ENCODE measurements at regions not wholly inside any gene's neighbourhood (a gene's known extent, or its start where the extent isn't known, plus 50 kb on each side); places are given as distances from the start of the nearest gene placed in this dataset.

DNA sequence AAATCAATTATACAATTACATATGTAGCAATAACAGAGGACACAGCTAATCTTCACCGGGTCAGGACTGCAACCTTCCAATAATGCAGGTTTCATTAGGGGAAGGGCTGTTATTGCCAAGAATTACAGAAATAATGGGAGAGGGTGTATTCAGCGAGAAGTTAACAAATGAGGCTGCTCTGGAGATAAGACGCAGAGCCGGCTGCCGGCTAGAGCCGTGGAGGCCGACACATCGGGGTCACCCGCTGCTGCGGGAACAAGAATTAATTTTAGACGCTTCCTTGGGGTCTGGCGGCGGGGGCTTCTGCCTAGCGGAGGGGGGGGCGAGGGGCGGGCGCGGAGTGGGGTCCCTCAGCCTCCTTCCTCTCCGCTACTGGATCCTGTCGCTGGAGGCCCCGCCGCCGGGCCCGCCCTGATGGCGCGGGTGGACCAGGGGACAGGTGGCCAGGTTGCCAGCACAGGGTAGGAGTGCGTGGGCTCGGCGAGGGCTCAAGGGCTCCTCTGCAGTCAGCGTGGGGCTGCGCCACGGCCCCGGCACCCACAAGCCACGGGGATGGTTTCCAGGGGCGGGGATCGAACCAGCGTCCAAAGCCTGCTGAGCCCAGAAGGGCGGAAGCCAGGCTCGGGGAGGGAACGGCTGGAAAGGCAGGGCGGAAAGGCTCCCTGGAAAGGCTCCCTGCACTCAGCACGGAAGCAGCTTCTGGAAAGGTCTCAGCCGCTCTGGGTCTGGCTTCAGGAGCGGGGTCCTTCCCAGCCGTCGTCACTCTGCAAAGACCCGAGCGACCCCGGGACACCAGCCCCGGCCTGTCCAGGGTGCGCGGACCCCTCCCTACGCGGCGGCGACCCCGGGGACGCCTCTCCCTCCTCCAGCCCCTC lies 113.8 kb upstream of the NKX1-1 start:
- no peaks in the 10 kb centered on the region for H3K9me3 ChIP-seq (ENCODE audit: control insufficient read depth, low read length)
- ATAC-seq (peak in 1 of 2 donors; percentile 66), DNase-seq (peak in 1 of 3 donors; percentile 37)
- WGBS = 64% methylated on average over 58 of the region's 58 CpGs
- intact Hi-C loops (cut with DNase I) = no loop called here
- H3K4me3 ChIP-seq (ENCODE audit: low read length) = no peak overlapping the region
- no peak overlapping the region for H3K27ac ChIP-seq (ENCODE audit: low read length)
- H3K27me3 ChIP-seq (ENCODE audit: control insufficient read depth, insufficient read depth) = no peaks in the 10 kb centered on the region
- H3K4me1 ChIP-seq (ENCODE audit: control insufficient read depth, insufficient read depth, low read length) = no peaks in the 10 kb centered on the region

DNA sequence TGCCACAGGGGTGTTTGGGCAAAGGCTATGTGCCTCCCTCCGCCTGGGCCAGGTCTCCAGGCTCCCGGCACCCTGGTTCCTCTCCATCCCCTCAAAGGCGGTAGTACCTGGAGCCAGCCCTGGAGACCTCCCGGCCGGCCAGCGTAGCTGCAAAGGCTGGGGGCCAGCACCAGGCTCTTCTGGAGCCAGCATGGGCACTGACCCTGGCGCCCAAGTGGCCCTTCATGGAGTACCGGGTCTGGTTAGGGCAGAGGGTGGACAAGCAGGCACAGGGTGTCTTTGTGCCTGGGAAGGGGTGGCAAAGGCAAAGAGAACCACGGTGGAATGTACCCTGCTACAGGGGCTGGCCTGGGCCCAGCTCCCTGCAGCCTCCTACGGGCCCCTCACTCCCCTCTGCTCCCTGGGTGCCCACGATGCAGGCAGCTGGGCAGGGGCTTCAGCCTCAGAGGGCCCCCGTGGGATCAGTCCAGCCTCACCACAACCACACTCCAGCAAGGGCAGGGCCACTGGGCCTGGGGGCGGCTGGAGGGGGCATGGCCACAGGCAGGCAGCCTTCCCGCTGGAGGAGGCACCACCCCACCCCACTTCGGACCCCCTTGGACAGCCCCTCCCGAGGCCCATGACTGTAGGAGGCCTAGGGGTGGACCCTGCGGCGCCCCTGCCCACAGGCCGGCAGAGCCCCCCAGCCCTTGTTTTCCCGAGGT lies 112.9 kb upstream of the NKX1-1 start:
- Histone ChIP-seq H3K9me3 (ENCODE audit: control insufficient read depth, low read length) (no peaks in the 10 kb centered on the region), H3K4me1 (ENCODE audit: control insufficient read depth, insufficient read depth, low read length) (no peaks in the 10 kb centered on the region), H3K27ac (ENCODE audit: low read length) (no peak overlapping the region), H3K27me3 (ENCODE audit: control insufficient read depth, insufficient read depth) (no peaks in the 10 kb centered on the region), H3K4me3 (ENCODE audit: low read length) (no peak overlapping the region)
- peak in 1 of 3 donors; percentile 4 for DNase-seq
- intact Hi-C loops (cut with DNase I) = no loop called here
- 75% methylated on average over 20 of the region's 20 CpGs for WGBS
- ATAC-seq = no peak

DNA sequence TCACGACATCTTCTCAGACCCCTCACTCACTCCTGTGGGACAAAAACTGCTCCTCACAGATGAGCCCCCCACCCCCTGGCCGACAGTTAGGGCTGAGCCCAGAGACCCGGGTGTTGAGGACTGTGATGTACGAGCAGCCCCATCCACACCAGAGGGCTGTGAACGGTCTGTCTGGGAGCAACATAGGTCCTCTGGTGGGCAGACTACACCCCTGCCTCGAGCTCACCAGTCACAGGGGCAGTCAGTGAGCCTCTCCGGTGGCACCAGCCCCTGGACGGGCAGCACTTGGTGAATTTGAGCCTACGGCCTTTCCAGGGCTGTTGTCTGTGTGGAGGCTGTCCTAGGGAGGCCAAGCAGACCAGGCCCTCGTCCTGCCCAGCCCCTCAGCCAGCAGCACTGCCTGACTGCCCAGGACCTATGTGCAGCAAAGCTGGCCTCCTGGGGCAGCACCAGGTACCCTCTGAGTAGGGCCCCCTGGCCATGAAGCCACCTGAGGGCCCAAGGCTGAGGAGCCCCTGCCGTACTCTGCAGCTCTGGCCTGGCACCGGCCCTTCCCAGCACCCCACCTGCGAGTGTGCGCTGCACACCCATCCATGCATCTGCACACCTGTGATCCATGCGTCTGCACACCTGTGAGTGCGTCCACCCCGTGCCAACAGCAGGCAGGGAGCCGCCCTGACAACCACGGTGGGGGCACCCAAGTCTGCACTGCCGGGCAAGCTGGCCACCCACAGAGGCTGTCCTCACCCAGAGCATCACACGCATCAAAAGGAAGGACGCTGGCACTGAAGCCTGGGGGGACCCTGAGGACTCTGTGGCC lies 111.6 kb upstream of the NKX1-1 start:
- intact Hi-C loops (cut with DNase I) = no loop called here
- 79% methylated on average over 22 of the region's 22 CpGs for WGBS
- ATAC-seq (no peak), DNase-seq (no peak)
- Histone ChIP-seq H3K27ac (ENCODE audit: low read length) (no peak overlapping the region), H3K27me3 (ENCODE audit: control insufficient read depth, insufficient read depth) (no peaks in the 10 kb centered on the region), H3K4me1 (ENCODE audit: control insufficient read depth, insufficient read depth, low read length) (no peaks in the 10 kb centered on the region), H3K9me3 (ENCODE audit: control insufficient read depth, low read length) (no peaks in the 10 kb centered on the region), H3K4me3 (ENCODE audit: low read length) (no peak overlapping the region)

DNA sequence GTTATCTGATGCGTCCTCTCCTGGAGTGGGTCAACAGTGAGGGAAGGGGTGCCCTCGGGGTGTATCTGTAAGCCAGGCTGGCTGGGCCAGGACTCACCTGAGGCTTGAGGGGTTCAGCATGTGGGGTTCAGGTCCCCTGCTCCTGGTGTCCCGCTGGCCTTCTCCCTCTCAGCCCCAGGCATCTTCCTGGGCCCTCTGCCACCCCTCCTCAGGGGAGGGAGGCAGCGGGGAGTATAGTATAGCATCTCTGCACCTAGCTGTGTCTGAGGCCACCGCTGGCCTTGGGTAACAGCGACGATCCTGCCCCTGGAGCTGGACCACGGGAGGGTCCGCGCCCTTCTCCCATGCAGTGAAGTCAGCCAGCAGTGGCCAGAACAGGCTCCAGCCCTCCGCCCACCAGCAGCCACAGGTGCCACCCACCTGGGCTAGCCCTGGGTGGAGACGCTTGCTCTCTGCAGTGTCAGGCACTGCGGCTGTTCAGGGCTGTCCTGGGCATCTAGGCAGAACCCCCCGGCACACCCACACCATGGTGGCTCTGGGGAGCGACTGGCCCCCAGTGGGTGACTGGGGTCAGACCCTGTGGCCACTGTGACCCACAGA lies 110.7 kb upstream of the NKX1-1 start:
- Histone ChIP-seq H3K27ac (ENCODE audit: low read length) (no peak overlapping the region), H3K4me3 (ENCODE audit: low read length) (no peak overlapping the region), H3K27me3 (ENCODE audit: control insufficient read depth, insufficient read depth) (no peaks in the 10 kb centered on the region), H3K9me3 (ENCODE audit: control insufficient read depth, low read length) (no peaks in the 10 kb centered on the region), H3K4me1 (ENCODE audit: control insufficient read depth, insufficient read depth, low read length) (no peaks in the 10 kb centered on the region)
- intact Hi-C loops (cut with DNase I) = no loop called here
- ATAC-seq = no peak
- 79% methylated on average over 15 of the region's 15 CpGs for WGBS
- peak in 1 of 3 donors; percentile 4 for DNase-seq

DNA sequence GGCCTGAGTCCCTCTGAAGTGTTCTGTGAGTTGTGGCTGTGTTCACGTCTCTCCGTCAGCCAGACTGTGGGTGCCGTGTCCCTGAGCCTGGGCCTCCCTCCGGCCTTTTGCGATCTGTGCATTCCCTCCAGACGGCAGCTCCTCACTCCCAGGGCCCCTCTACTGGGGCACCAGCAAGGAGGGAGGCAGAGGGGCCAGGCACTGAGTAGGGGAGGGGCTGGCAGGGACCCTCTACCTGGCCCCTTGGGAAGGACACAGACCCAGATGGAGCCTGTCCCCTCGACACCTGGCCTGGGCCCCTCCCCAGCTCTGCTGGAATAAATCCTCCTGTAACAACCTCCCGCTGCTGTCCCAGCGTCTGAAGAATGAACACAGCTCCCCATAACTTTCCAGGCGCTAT lies 110.0 kb upstream of the NKX1-1 start:
- no peaks in the 10 kb centered on the region for H3K9me3 ChIP-seq (ENCODE audit: control insufficient read depth, low read length)
- intact Hi-C loops (cut with DNase I) = no loop called here
- no peak overlapping the region for H3K27ac ChIP-seq (ENCODE audit: low read length)
- no peaks in the 10 kb centered on the region for H3K27me3 ChIP-seq (ENCODE audit: control insufficient read depth, insufficient read depth)
- WGBS = 62% methylated on average over 10 of the region's 10 CpGs
- no peak overlapping the region for H3K4me3 ChIP-seq (ENCODE audit: low read length)
- no peaks in the 10 kb centered on the region for H3K4me1 ChIP-seq (ENCODE audit: control insufficient read depth, insufficient read depth, low read length)
- DNase-seq (no peak), ATAC-seq (no peak)

DNA sequence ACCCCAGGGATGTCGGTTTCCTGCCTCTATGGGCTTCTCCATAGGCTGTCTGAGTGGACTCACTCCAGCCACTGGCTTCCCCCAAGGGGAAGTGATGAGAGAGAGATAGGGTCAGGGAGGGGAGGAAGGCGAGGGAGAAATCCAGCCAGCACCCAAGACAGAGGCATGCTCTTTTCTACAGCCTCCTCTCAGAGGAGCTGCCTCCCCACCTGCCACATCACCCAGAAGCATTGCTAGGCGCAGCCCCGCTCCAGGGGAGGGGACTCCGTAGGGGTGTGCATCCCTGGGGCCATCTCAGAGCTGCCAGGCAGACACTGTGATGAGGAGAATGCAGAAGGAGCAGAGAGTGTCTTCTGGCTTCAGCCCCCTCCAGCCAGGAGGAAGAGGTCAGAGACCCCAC lies 109.5 kb upstream of the NKX1-1 start:
- intact Hi-C loops (cut with DNase I) = no loop called here
- Histone ChIP-seq H3K4me1 (ENCODE audit: control insufficient read depth, insufficient read depth, low read length) (no peaks in the 10 kb centered on the region), H3K4me3 (ENCODE audit: low read length) (no peak overlapping the region), H3K9me3 (ENCODE audit: control insufficient read depth, low read length) (no peaks in the 10 kb centered on the region), H3K27ac (ENCODE audit: low read length) (no peak overlapping the region), H3K27me3 (ENCODE audit: control insufficient read depth, insufficient read depth) (no peaks in the 10 kb centered on the region)
- ATAC-seq (no peak), DNase-seq (no peak)
- WGBS = 80% methylated on average over 5 of the region's 5 CpGs

DNA sequence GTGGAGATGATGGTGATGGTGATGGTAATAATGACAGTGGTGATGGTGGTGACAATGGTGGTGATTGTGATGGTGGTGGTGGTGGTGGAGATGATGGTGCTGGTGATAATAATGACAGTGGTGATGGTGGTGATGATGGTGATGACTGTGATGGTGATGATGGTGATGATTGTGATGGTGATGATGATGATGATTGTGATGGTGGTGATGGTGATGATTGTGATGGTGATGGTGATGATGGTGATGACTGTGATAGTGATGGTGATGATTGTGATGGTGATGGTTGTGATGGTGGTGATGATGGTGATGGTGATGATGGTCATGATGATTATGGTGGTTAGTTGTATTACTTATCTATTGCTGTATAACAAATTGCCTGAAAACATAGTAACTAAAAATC lies 108.9 kb upstream of the NKX1-1 start:
- Histone ChIP-seq H3K4me1 (ENCODE audit: control insufficient read depth, insufficient read depth, low read length) (no peaks in the 10 kb centered on the region), H3K27me3 (ENCODE audit: control insufficient read depth, insufficient read depth) (no peaks in the 10 kb centered on the region), H3K27ac (ENCODE audit: low read length) (no peak overlapping the region), H3K9me3 (ENCODE audit: control insufficient read depth, low read length) (no peaks in the 10 kb centered on the region), H3K4me3 (ENCODE audit: low read length) (no peak overlapping the region)
- DNase-seq (no peak), ATAC-seq (no peak)
- intact Hi-C loops (cut with DNase I) = no loop called here

DNA sequence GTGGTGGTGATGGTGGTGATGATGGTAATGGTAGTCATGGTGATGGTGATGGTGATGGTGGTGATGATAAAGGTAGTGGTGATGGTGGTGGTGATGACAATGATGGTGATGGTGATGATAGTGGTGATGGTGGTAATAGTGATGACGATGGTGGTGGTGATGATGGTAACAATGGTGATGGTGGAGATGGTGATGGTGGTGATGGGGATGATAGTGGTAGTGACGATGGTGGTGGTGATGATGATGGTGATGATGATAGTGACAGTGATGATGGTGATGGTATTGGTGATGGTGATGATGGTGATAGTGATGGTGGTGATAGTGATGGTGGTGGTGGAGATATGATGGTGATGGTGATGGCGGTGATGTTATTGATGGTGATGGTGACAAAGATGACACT lies 108.4 kb upstream of the NKX1-1 start:
- intact Hi-C loops (cut with DNase I) = no loop called here
- no peak for DNase-seq
- Histone ChIP-seq H3K27me3 (ENCODE audit: control insufficient read depth, insufficient read depth) (no peaks in the 10 kb centered on the region), H3K4me3 (ENCODE audit: low read length) (no peak overlapping the region), H3K4me1 (ENCODE audit: control insufficient read depth, insufficient read depth, low read length) (no peaks in the 10 kb centered on the region), H3K9me3 (ENCODE audit: control insufficient read depth, low read length) (no peaks in the 10 kb centered on the region), H3K27ac (ENCODE audit: low read length) (no peak overlapping the region)
- ATAC-seq = no peak
- 71% methylated on average over 3 of the region's 3 CpGs for WGBS

DNA sequence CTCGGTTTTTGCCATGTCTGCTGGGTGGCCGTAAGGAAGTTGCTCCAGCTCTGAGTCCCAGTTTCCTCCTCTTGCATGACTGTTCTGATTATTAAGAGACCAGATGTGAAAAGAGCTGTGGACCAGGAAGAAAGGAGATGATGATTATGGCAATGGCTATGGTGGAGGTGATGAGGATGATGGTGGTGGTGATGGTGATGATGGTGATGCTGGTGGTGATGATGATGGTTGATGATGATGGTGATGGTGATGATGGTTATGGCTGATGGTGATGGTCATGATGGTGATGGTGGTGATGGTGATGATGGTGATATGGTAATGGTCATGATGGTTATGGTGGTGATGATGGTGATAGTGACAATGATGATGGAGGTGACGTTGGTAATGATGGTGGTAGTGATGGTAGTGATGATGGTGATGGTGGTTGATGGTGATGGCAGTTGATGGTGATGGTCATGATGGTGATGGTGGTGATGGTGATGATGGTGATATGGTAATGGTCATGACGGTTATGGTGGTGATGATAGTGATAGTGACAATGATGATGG lies 107.8 kb upstream of the NKX1-1 start:
- H3K4me1 ChIP-seq (ENCODE audit: control insufficient read depth, insufficient read depth, low read length) = no peaks in the 10 kb centered on the region
- H3K27ac ChIP-seq (ENCODE audit: low read length) = no peak overlapping the region
- ATAC-seq = no peak
- no peaks in the 10 kb centered on the region for H3K27me3 ChIP-seq (ENCODE audit: control insufficient read depth, insufficient read depth)
- H3K9me3 ChIP-seq (ENCODE audit: control insufficient read depth, low read length) = no peaks in the 10 kb centered on the region
- H3K4me3 ChIP-seq (ENCODE audit: low read length) = no peak overlapping the region
- WGBS = 92% methylated on average over 4 of the region's 4 CpGs
- DNase-seq = no peak
- intact Hi-C loops (cut with DNase I) = no loop called here

DNA sequence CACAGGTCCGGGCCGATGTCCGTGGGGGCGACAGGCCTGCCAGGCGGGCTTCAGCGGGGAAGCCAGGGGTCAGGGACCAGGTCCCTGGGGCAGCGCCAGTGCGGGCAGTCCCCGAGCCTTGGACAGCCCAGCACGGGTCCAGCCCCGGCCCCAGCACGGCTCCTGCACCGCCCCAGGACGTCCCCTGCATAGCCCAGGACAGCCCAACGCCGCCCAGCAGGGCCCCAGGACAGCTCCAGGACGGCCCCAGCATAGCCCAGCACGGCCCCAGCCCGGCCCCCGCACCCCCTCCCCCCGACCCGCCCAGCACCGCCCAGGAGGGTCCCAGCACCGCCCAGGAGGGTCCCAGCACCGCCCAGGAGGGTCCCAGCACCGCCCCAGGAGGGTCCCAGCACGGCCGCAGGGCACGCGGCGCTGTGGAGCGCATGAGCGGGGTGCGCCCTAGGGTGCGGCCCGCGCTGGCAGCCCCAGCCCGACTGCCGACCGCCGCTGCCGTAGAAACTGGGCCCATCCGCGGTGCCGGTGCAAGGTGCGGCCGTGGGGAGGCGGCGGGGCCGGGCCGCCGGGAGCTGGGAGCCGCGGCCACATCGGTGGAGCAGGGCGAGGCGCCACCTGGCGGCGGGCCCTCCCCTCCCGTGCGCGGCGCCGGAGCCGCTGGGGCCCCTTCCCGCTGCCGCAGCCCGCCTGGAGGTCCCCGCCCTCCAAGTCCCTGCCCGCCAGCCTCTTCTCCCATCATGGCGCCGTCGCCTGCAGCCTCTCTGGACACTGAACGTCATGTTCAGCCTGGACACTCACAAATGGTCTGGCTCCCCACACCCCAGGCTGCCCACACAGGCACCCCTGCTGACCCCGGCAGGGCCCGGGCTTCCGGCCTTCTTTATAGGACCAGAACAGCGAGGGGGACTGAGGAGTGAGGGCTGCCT lies 106.8 kb upstream of the NKX1-1 start:
- Histone ChIP-seq H3K27ac (ENCODE audit: low read length) (no peak overlapping the region), H3K27me3 (ENCODE audit: control insufficient read depth, insufficient read depth) (no peaks in the 10 kb centered on the region)

More for the DNA sequence above, 106.8 kb upstream of the NKX1-1 start:
- no peaks in the 10 kb centered on the region for H3K9me3 ChIP-seq (ENCODE audit: control insufficient read depth, low read length)
- no peaks in the 10 kb centered on the region for H3K4me1 ChIP-seq (ENCODE audit: control insufficient read depth, insufficient read depth, low read length)
- intact Hi-C loops (cut with DNase I) = no loop called here
- H3K4me3 ChIP-seq (ENCODE audit: low read length) = peak overlapping the region; percentile 17
- peak in 2 of 3 donors; percentile 56 to 74 for DNase-seq
- 9% methylated on average over 78 of the region's 78 CpGs for whole genome bisulfite sequencing
- ATAC-seq = peak; percentile 59 to 71

Data from right cardiac atrium (tissue), 5 donors.